HL-60 (cell line): ENCODE measurements at regions not wholly inside any gene's neighbourhood (a gene's known extent, or its start where the extent isn't known, plus 50 kb on each side); places are given as distances from the start of the nearest gene placed in this dataset.

Source experiments
- DNase-seq, 2 experiments: peaks; one replicate each; pipeline ENCODE4 v3.0.0-alpha.2; 2010 to 2020; ENCODE audit warnings: low read depth in 1 of 2, low spot score in 1 of 2
- H3K27ac ChIP-seq: fragments of 250-450 bp; sonication (Bioruptor Pico); replicated peaks from 2 replicates; pipeline ENCODE4 v1.5.1; 2020; ENCODE audit warnings: mild to moderate bottlenecking, moderate library complexity
- H3K27me3 ChIP-seq: fragments of 250-450 bp; sonication (Bioruptor Pico); 2 replicates; pipeline ENCODE4 v1.5.1; 2021; ENCODE audit warnings: mild to moderate bottlenecking, moderate library complexity; ENCODE audit not compliant: insufficient read depth, poor library complexity, severe bottlenecking
- H3K4me3 ChIP-seq: replicated peaks from 2 replicates; pipeline ENCODE4 v1.5.1; 2011; ENCODE audit warnings: mild to moderate bottlenecking, control low read depth, low read length; ENCODE audit not compliant: insufficient read depth
- CTCF ChIP-seq: IDR thresholded peaks from one replicate; pipeline ENCODE4 v1.5.1; 2011; ENCODE audit warnings: low read length, control low read depth, inconsistent platforms; ENCODE audit not compliant: insufficient read depth
- GABPA ChIP-seq: IDR thresholded peaks from 2 replicates; pipeline ENCODE4 v1.6.1; 2012; ENCODE audit warnings: low read depth
- POLR2AphosphoS5 ChIP-seq: IDR thresholded peaks from 2 replicates; pipeline ENCODE4 v1.6.1; 2012; ENCODE audit warnings: low read depth
- REST ChIP-seq: IDR thresholded peaks from 2 replicates; pipeline ENCODE4 v1.6.1; 2012; ENCODE audit warnings: low read depth; ENCODE audit not compliant: insufficient replicate concordance
- SPI1 ChIP-seq: IDR thresholded peaks from 2 replicates; pipeline ENCODE4 v1.6.1; 2012; ENCODE audit warnings: low read depth, mild to moderate bottlenecking, borderline replicate concordance

- Histone ChIP-seq H3K4me3 (no peak overlapping the region), H3K27me3 (peaks cover 2% of the 10 kb centered on the region), H3K27ac (no peak overlapping the region)
- no peak for DNase-seq
- TF ChIP-seq CTCF (no peak), POLR2AphosphoS5 (no peak), GABPA (no peak), REST (no peak), SPI1 (no peak)
These were observed 538.5 kb downstream of the BMP2 start for GRCh38 chr20:7305976-7306375.

DNA sequence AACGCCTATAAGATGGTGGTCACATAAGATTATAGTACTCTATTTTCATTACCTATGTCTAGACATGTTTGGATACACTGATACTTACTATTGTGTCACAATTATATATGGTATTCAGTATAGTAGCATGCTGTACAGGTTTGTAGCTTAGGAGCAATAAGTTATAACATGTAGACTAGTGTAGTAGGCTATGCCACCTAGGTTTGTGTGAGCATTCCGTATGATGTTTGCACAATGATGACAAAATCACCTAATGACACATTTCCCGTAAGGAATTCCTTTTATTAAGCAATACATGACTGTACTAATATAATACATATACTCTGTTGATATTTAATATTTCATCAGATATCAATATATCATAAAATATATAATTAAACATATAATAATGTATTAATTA lies 540.7 kb downstream of the BMP2 start:
- TF ChIP-seq POLR2AphosphoS5 = no peak
- TF ChIP-seq CTCF = no peak
- TF ChIP-seq GABPA = no peak
- no peak for TF ChIP-seq SPI1
- no peak for TF ChIP-seq REST
- no peak overlapping the region for H3K27ac ChIP-seq
- H3K4me3 ChIP-seq = no peak overlapping the region
- peaks cover 2% of the 10 kb centered on the region for H3K27me3 ChIP-seq
- DNase-seq = no peak

- H3K27me3 ChIP-seq = no peaks in the 10 kb centered on the region
- H3K4me3 ChIP-seq = no peak overlapping the region
- TF ChIP-seq CTCF = no peak
- DNase-seq = no peak
- H3K27ac ChIP-seq = no peak overlapping the region
These were observed 545.6 kb downstream of the BMP2 start for GRCh38 chr20:7313047-7313446.

GRCh38 chr20:7323957-7324356 lies 556.5 kb downstream of the BMP2 start:
- Histone ChIP-seq H3K27ac (no peak overlapping the region), H3K4me3 (no peak overlapping the region), H3K27me3 (no peaks in the 10 kb centered on the region)
- DNase-seq = no peak
- TF ChIP-seq SPI1 = no peak
